NCI-H446 (cell line): ENCODE measurements at regions not wholly inside any gene's neighbourhood (a gene's known extent, or its start where the extent isn't known, plus 50 kb on each side); places are given as distances from the start of the nearest gene placed in this dataset.
"Not testable (repeated sequence)": the region's sequence is repeated elsewhere in the genome, so short reads cannot be mapped to it uniquely, and the experiment has no call there.

ENCODE experiments used
- DNase-seq, 2 experiments: peaks; one replicate each; lab custom pipeline; 2025; lab: John Stamatoyannopoulos, UW

- DNase-seq, result no peak
Measured at GRCh38 chr6:21744331-21744730, 150.8 kb downstream of the SOX4 start.

DNA sequence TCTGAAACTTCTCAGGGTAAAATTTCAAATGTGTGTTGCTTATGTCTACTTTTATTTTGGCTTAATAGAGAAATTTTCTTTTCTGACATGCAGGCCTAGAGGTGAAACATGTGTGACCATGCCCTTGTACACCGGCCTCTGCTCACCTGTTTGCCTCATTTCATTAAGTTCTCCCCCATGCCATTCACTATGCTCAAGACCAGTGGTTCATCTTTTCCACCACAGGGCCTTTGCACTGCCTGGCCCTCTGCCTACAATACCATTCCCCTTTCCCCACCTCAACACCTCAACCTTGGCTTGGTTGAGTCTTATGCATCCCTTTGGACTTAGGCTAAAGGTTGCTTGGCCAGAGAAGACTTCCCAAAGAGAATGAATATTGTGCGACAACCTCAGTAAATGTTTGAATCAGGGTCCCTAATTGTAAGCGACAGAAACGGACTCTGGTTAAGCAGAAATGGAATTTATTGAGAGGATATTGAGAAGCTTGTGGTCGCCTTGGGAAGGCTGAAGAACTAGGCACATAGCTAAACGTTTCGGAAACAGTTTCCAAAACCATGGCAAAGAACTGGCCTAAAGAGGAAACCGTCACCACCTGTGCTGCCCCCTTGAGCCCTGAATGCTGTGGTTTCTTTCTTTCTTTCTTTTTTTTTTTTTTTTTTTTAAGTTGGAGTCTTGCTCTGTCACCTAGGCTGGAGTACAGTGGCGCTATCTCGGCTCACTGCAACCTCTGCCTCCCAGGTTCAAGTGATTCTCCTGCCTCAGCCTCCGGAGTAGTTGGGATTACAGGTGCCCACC is 152.2 kb downstream of the SOX4 start:
- DNase-seq, result no peak

GRCh38 chr6:21747441-21747840 is 153.9 kb downstream of the SOX4 start:
- no peak for DNase-seq

GRCh38 chr6:21748343-21749056 is 154.9 kb downstream of the SOX4 start:
- DNase-seq, result peak in 1 of 2 experiments; percentile 46

GRCh38 chr6:21749754-21750153 is 156.2 kb downstream of the SOX4 start:
- peak in 1 of 2 experiments; percentile 23 for DNase-seq

DNA sequence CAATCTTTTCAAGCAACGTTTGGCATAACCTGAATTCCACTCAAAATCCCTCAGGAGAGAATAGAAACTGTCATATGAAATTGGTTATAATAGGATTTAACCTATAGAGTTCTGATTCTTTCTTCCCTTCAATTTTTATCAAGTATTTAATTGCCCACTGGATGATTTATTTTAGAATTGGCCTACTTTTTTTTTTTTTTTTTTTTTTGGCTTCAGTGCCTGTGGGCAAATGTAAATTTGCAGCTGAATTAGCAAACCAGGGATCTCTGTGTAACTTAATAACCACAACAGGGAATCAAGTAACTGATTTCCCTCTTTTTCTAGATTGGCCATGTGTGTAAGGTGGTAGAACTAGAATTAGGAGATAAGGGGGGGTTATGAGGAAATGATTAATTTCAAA is 157.0 kb downstream of the SOX4 start:
- no peak for DNase-seq

DNA sequence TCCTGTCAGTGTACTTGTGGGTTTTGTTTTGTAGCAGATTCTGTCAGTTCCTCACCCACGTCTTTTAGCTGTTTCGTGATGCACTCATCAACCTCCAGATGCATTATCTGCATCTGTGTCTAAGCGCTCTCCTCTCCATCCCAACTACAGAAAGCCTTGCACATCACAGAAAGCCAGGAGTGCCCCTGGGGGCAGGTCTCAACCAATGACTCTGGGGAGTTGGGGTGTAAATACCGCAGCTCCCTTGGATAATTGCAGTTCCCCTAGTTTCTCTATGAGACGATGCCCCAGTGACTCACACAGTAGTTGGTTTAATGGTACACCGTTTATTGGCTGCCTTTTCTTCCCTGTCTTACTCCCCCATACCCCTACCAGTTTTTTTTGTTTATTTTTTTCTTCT is 158.1 kb downstream of the SOX4 start:
- no peak for DNase-seq

DNA sequence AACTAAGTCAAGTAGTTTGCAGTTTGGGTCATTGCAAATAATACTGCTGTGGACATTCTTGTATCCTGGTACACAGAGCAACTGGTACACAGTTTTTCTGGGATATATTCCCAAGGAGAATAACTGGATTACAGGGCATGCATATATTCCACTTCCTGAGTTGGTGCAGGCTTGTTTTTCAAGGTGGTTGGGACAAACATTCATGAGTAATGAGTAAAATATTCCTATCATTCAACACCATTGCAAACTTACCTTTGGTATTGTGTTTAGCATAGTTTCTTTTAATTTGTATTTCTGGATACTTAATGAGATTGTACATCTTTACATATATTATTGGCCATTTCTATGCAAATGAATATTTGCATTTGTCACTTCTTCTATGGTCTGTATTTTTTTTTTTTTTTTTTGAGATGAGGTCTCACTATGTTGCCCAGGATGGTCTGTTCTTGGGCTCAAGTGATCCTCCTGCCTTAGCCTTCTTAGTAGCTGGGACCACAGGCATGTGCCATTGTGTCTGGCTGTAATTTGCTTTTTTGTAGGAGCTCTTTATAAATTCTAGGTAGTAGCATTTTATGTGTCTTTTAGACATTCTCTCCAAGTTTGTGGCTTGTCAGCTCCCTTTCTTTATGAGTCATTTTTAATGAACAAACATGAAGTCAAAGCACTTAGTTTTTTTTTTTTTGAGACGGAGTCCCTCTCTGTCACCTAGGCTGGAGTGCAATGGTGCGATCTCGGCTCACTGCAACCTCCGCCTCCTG is 158.7 kb downstream of the SOX4 start:
- DNase-seq, result no peak

DNA sequence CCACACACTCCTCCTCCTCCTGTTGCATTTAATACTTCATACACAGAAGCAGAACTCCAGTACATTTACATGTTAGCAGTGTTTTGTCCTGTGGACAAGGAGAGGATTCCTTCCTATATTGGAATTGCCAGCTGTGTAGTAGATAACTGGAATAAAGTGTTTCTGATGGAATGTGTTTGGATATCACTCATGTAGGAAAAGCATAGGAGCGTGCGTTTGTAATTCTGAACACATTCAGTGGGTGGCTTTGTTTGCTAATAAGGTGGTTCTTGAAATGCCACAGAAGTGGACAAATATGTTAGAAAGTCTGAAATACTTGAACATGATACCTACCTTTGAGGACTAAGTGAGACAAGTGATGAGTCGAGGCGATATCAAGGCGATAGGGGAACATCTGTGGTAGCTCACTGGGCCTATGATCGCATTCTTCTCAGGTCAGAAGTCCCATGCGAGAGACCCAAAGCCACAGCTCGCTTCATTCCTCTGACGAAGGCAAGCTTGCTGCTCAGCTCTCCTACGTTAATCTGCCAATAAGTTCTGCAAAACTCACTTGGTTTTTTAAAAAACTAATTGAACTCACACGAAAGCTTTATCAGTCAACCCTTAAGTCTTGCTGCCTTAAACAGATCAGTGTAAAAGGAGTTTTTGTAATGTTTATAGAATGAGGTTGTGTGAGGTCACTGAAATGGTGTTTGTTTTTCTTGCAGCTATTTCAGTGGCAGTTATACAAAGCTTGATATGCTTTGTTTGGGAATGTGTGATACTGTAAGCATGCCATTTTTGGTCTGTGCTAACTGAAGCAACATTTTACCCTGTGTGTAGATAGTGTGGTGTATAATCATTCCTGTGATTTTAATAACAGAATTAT is 159.9 kb downstream of the SOX4 start:
- DNase-seq, result no peak

- DNase-seq, result no peak
Measured at GRCh38 chr6:21754891-21755290, 161.3 kb downstream of the SOX4 start.

DNA sequence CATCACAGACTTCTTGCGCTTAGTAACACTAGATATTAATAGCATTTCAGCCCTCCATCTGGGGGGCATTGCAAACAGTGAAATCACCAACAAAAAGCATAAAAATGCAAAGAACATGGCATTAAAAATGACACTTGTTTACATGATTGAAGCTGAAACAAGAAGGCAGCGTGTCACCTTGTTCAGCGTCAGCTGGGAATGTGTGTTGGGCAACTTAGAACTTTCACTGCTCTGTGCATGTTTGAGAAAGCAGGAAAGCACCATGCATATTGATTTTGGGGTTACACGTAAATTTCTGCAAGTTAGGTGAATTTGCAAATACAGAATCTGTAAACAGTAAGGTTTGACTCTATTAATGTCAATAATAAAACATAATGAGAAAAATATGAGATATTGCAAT is 162.9 kb downstream of the SOX4 start:
- DNase-seq, result no peak

- DNase-seq, result not testable (repeated sequence)
Measured at GRCh38 chr6:21757392-21757791, 163.8 kb downstream of the SOX4 start.

DNA sequence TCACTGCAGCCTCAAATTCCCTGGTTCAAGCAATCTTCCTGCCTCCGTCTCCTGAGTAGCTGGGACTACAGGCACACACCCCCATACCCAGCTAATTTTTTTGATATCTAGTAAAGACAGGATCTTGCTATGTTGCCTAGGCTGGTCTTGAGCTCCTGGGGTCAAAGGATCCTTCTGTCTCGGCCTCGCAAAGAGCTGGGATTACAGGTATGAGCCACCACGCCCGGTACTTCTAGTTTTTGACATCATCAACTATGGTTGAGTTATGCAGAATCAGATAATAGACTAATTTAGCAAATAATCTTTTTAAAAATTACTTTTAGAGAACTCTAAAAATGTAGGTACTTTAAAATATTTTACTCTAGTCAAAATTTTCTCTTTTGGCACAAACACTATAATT is 166.2 kb downstream of the SOX4 start:
- no peak for DNase-seq

- not testable (repeated sequence) for DNase-seq
Measured at GRCh38 chr6:21761053-21761730, 167.6 kb downstream of the SOX4 start.

- DNase-seq, result no peak
Measured at GRCh38 chr6:21764989-21765388, 171.4 kb downstream of the SOX4 start.

- DNase-seq, result no peak
Measured at GRCh38 chr6:21767891-21768648, 174.5 kb downstream of the SOX4 start.

- DNase-seq, result peak; percentile 88 to 93
Measured at GRCh38 chr6:21769405-21769861, 175.9 kb downstream of the SOX4 start.

DNA sequence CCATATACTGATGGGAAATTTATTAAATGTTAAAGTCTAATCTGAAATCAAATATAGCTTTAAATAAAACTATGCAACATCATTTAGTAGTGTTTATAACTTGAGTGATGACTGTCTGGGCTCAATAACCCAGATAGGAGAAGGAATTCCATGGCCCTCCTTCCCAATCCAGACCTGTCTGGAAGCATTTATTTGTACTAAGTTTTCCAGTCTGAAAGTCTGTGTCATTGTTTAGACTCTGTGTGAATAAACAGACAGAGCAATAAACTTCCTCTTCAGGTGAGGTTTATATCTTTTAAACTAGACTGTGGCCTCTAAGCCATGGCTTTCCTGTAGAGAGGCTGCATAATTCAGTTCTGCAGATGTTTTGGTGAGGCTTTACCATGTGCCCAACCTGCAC is 176.4 kb downstream of the SOX4 start:
- no peak for DNase-seq

DNA sequence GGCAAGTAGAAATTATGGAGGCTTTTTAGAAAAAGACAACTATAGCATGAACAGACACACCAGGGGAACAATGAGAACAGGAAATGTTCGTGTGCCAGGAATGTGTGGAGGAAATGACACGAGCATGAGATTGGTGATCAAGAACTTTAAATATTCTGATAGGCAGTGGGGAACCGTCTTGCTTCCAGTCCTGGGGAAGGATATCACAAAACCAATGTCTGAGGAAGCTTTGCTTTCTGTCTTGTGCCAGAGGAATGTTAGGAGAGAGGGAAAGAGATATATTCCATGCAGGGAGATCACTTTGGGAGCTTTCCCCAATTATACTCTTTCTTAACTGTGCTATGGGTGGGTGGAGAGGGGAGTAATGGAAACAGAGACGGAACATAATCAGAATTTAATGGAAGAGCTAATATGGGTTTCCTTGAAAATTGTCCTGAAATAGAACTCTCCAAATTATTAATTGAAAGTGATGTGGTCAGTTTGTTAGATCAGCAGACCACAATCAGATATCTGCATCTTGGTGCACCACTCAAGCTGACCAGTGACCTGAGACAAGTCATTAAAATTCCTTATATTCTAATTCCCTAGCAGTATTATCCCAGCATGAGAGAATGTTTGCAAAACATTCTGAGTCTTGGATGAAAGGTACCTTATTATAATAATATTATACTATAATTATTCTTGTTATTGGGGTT is 178.2 kb downstream of the SOX4 start:
- no peak for DNase-seq

DNA sequence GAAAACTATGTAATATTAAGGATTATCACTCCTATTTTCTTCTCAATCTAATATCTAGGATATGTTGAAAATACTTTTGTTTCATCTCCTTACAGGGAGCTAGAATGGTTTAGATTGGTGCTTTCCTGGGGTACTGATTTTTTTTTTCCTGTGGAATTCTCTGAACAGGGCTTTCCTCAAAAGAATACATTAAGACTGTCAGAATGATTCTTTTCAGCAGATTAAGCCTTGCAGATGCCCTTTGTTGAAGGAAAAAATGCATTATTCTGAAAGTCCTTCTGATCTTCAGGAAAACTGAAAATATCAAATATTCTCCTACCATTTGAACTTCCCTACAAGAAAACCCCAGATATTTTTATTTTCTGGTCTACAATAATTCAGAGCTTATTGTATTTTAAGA is 178.9 kb downstream of the SOX4 start:
- DNase-seq, result no peak
